ENCODE measurements at regions not wholly inside any gene's neighbourhood (a gene's known extent, or its start where the extent isn't known, plus 50 kb on each side); places are given as distances from the start of the nearest gene placed in this dataset.
"Not testable (repeated sequence)": the region's sequence is repeated elsewhere in the genome, so short reads cannot be mapped to it uniquely, and the experiment has no call there.

GRCh38 chr6:74431873-74432580 lies 736.0 kb downstream of the CD109 start:
- H3K27me3 ChIP-seq (ENCODE audit: control insufficient read depth in 1 of 2, insufficient read depth in 2 of 2, low read length in 2 of 2), result no peaks in the 10 kb centered on the region
- no peak overlapping the region for H3K27ac ChIP-seq (ENCODE audit: low read depth in 2 of 2, low read length in 1 of 2)
- no peaks in the 10 kb centered on the region for H3K4me1 ChIP-seq (ENCODE audit: control insufficient read depth in 2 of 2, insufficient read depth in 2 of 2, low read length in 1 of 2)
- H3K4me3 ChIP-seq (ENCODE audit: low read depth in 1 of 2, low read length in 2 of 2), result no peak overlapping the region
- no peaks in the 10 kb centered on the region for H3K9me3 ChIP-seq (ENCODE audit: control insufficient read depth in 2 of 2, insufficient read depth in 1 of 2, low read depth in 1 of 2, low read length in 1 of 2)
- WGBS, 2 donors, result 79 to 84% methylated on average over 3 of the region's 3 CpGs
- no peaks in the 10 kb centered on the region for H3K36me3 ChIP-seq (ENCODE audit: control insufficient read depth in 2 of 2, insufficient read depth in 2 of 2, low read length in 1 of 2)

- 78 to 87% methylated on average over 1 of the region's 1 CpG for WGBS, 2 donors
- no peak overlapping the region for H3K27ac ChIP-seq (ENCODE audit: low read depth in 2 of 2, low read length in 1 of 2)
- no peaks in the 10 kb centered on the region for H3K4me1 ChIP-seq (ENCODE audit: control insufficient read depth in 2 of 2, insufficient read depth in 2 of 2, low read length in 1 of 2)
- no peak overlapping the region for H3K4me3 ChIP-seq (ENCODE audit: low read depth in 1 of 2, low read length in 2 of 2)
- no peaks in the 10 kb centered on the region for H3K9me3 ChIP-seq (ENCODE audit: control insufficient read depth in 2 of 2, insufficient read depth in 1 of 2, low read depth in 1 of 2, low read length in 1 of 2)
- no peaks in the 10 kb centered on the region for H3K27me3 ChIP-seq (ENCODE audit: control insufficient read depth in 1 of 2, insufficient read depth in 2 of 2, low read length in 2 of 2)
- no peaks in the 10 kb centered on the region for H3K36me3 ChIP-seq (ENCODE audit: control insufficient read depth in 2 of 2, insufficient read depth in 2 of 2, low read length in 1 of 2)
These were observed 724.2 kb downstream of the CD109 start for GRCh38 chr6:74420221-74420620.

GRCh38 chr6:74415056-74415455 lies 719.1 kb downstream of the CD109 start:
- no peak overlapping the region for H3K4me3 ChIP-seq (ENCODE audit: low read depth in 1 of 2, low read length in 2 of 2)
- no peaks in the 10 kb centered on the region for H3K4me1 ChIP-seq (ENCODE audit: control insufficient read depth in 2 of 2, insufficient read depth in 2 of 2, low read length in 1 of 2)
- no peaks in the 10 kb centered on the region for H3K36me3 ChIP-seq (ENCODE audit: control insufficient read depth in 2 of 2, insufficient read depth in 2 of 2, low read length in 1 of 2)
- H3K27ac ChIP-seq (ENCODE audit: low read depth in 2 of 2, low read length in 1 of 2), result no peak overlapping the region
- H3K9me3 ChIP-seq (ENCODE audit: control insufficient read depth in 2 of 2, insufficient read depth in 1 of 2, low read depth in 1 of 2, low read length in 1 of 2), result no peaks in the 10 kb centered on the region
- no peaks in the 10 kb centered on the region for H3K27me3 ChIP-seq (ENCODE audit: control insufficient read depth in 1 of 2, insufficient read depth in 2 of 2, low read length in 2 of 2)

GRCh38 chr6:74410630-74411029 lies 714.6 kb downstream of the CD109 start:
- no peaks in the 10 kb centered on the region for H3K9me3 ChIP-seq (ENCODE audit: control insufficient read depth in 2 of 2, insufficient read depth in 1 of 2, low read depth in 1 of 2, low read length in 1 of 2)
- H3K36me3 ChIP-seq (ENCODE audit: control insufficient read depth in 2 of 2, insufficient read depth in 2 of 2, low read length in 1 of 2), result no peaks in the 10 kb centered on the region
- H3K4me1 ChIP-seq (ENCODE audit: control insufficient read depth in 2 of 2, insufficient read depth in 2 of 2, low read length in 1 of 2), result no peaks in the 10 kb centered on the region
- H3K27me3 ChIP-seq (ENCODE audit: control insufficient read depth in 1 of 2, insufficient read depth in 2 of 2, low read length in 2 of 2), result no peaks in the 10 kb centered on the region
- H3K27ac ChIP-seq (ENCODE audit: low read depth in 2 of 2, low read length in 1 of 2), result no peak overlapping the region
- 85 to 93% methylated on average over 1 of the region's 1 CpG for WGBS, 2 donors
- H3K4me3 ChIP-seq (ENCODE audit: low read depth in 1 of 2, low read length in 2 of 2), result no peak overlapping the region

- Histone ChIP-seq H3K4me3 (ENCODE audit: low read depth in 1 of 2, low read length in 2 of 2) (no peak overlapping the region), H3K27ac (ENCODE audit: low read depth in 2 of 2, low read length in 1 of 2) (no peak overlapping the region), H3K9me3 (ENCODE audit: control insufficient read depth in 2 of 2, insufficient read depth in 1 of 2, low read depth in 1 of 2, low read length in 1 of 2) (no peaks in the 10 kb centered on the region), H3K4me1 (ENCODE audit: control insufficient read depth in 2 of 2, insufficient read depth in 2 of 2, low read length in 1 of 2) (no peaks in the 10 kb centered on the region), H3K36me3 (ENCODE audit: control insufficient read depth in 2 of 2, insufficient read depth in 2 of 2, low read length in 1 of 2) (no peaks in the 10 kb centered on the region), H3K27me3 (ENCODE audit: control insufficient read depth in 1 of 2, insufficient read depth in 2 of 2, low read length in 2 of 2) (no peaks in the 10 kb centered on the region)
- 0 to 3% methylated on average over 1 of the region's 1 CpG for WGBS, 2 donors
These were observed 713.4 kb downstream of the CD109 start for GRCh38 chr6:74409447-74409846.

- no peaks in the 10 kb centered on the region for H3K27me3 ChIP-seq (ENCODE audit: control insufficient read depth in 1 of 2, insufficient read depth in 2 of 2, low read length in 2 of 2)
- WGBS, 2 donors, result 41 to 46% methylated on average over 1 of the region's 1 CpG
- no peak overlapping the region for H3K27ac ChIP-seq (ENCODE audit: low read depth in 2 of 2, low read length in 1 of 2)
- H3K9me3 ChIP-seq (ENCODE audit: control insufficient read depth in 2 of 2, insufficient read depth in 1 of 2, low read depth in 1 of 2, low read length in 1 of 2), result no peaks in the 10 kb centered on the region
- no peaks in the 10 kb centered on the region for H3K36me3 ChIP-seq (ENCODE audit: control insufficient read depth in 2 of 2, insufficient read depth in 2 of 2, low read length in 1 of 2)
- no peaks in the 10 kb centered on the region for H3K4me1 ChIP-seq (ENCODE audit: control insufficient read depth in 2 of 2, insufficient read depth in 2 of 2, low read length in 1 of 2)
- no peak overlapping the region for H3K4me3 ChIP-seq (ENCODE audit: low read depth in 1 of 2, low read length in 2 of 2)
These were observed 712.8 kb downstream of the CD109 start for GRCh38 chr6:74408844-74409243.

- Histone ChIP-seq H3K27ac (ENCODE audit: low read depth in 2 of 2, low read length in 1 of 2) (no peak overlapping the region), H3K36me3 (ENCODE audit: control insufficient read depth in 2 of 2, insufficient read depth in 2 of 2, low read length in 1 of 2) (no peaks in the 10 kb centered on the region), H3K27me3 (ENCODE audit: control insufficient read depth in 1 of 2, insufficient read depth in 2 of 2, low read length in 2 of 2) (no peaks in the 10 kb centered on the region), H3K9me3 (ENCODE audit: control insufficient read depth in 2 of 2, insufficient read depth in 1 of 2, low read depth in 1 of 2, low read length in 1 of 2) (no peaks in the 10 kb centered on the region), H3K4me3 (ENCODE audit: low read depth in 1 of 2, low read length in 2 of 2) (no peak overlapping the region), H3K4me1 (ENCODE audit: control insufficient read depth in 2 of 2, insufficient read depth in 2 of 2, low read length in 1 of 2) (no peaks in the 10 kb centered on the region)
- WGBS, 2 donors, result 38 to 49% methylated on average over 2 of the region's 2 CpGs
These were observed 708.4 kb downstream of the CD109 start for GRCh38 chr6:74404366-74404765.

GRCh38 chr6:74402781-74403180 lies 706.8 kb downstream of the CD109 start:
- Histone ChIP-seq H3K36me3 (ENCODE audit: control insufficient read depth in 2 of 2, insufficient read depth in 2 of 2, low read length in 1 of 2) (no peaks in the 10 kb centered on the region), H3K9me3 (ENCODE audit: control insufficient read depth in 2 of 2, insufficient read depth in 1 of 2, low read depth in 1 of 2, low read length in 1 of 2) (no peaks in the 10 kb centered on the region)

GRCh38 chr6:74378437-74378836 lies 682.4 kb downstream of the CD109 start:
- not testable (repeated sequence) for H3K27me3 ChIP-seq (ENCODE audit: control insufficient read depth in 1 of 2, insufficient read depth in 2 of 2, low read length in 2 of 2)
- 80 to 84% methylated on average over 10 of the region's 10 CpGs for WGBS, 2 donors

More at GRCh38 chr6:74402781-74403180, 706.8 kb downstream of the CD109 start:
- H3K27me3 ChIP-seq (ENCODE audit: control insufficient read depth in 1 of 2, insufficient read depth in 2 of 2, low read length in 2 of 2), result no peaks in the 10 kb centered on the region
- H3K4me1 ChIP-seq (ENCODE audit: control insufficient read depth in 2 of 2, insufficient read depth in 2 of 2, low read length in 1 of 2), result no peaks in the 10 kb centered on the region
- H3K27ac ChIP-seq (ENCODE audit: low read depth in 2 of 2, low read length in 1 of 2), result no peak overlapping the region
- no peak overlapping the region for H3K4me3 ChIP-seq (ENCODE audit: low read depth in 1 of 2, low read length in 2 of 2)

GRCh38 chr6:74369556-74369993 lies 673.6 kb downstream of the CD109 start:
- H3K27ac ChIP-seq (ENCODE audit: low read depth in 2 of 2, low read length in 1 of 2), result no peak overlapping the region
- no peaks in the 10 kb centered on the region for H3K9me3 ChIP-seq (ENCODE audit: control insufficient read depth in 2 of 2, insufficient read depth in 1 of 2, low read depth in 1 of 2, low read length in 1 of 2)
- H3K4me1 ChIP-seq (ENCODE audit: control insufficient read depth in 2 of 2, insufficient read depth in 2 of 2, low read length in 1 of 2), result no peaks in the 10 kb centered on the region
- H3K27me3 ChIP-seq (ENCODE audit: control insufficient read depth in 1 of 2, insufficient read depth in 2 of 2, low read length in 2 of 2), result no peaks in the 10 kb centered on the region
- H3K36me3 ChIP-seq (ENCODE audit: control insufficient read depth in 2 of 2, insufficient read depth in 2 of 2, low read length in 1 of 2), result no peaks in the 10 kb centered on the region
- no peak overlapping the region for H3K4me3 ChIP-seq (ENCODE audit: low read depth in 1 of 2, low read length in 2 of 2)

More at GRCh38 chr6:74378437-74378836, 682.4 kb downstream of the CD109 start:
- not testable (repeated sequence) for H3K4me1 ChIP-seq (ENCODE audit: control insufficient read depth in 2 of 2, insufficient read depth in 2 of 2, low read length in 1 of 2); H3K27ac ChIP-seq (ENCODE audit: low read depth in 2 of 2, low read length in 1 of 2); H3K36me3 ChIP-seq (ENCODE audit: control insufficient read depth in 2 of 2, insufficient read depth in 2 of 2, low read length in 1 of 2); H3K9me3 ChIP-seq (ENCODE audit: control insufficient read depth in 2 of 2, insufficient read depth in 1 of 2, low read depth in 1 of 2, low read length in 1 of 2); H3K4me3 ChIP-seq (ENCODE audit: low read depth in 1 of 2, low read length in 2 of 2)
